VCaP (cell line): ENCODE measurements at regions not wholly inside any gene's neighbourhood (a gene's known extent, or its start where the extent isn't known, plus 50 kb on each side); places are given as distances from the start of the nearest gene placed in this dataset.

Source experiments
- H3K27ac ChIP-seq: fragments of 450-650 bp; 2 replicates; pipeline ENCODE4 v1.5.1; 2017
- CTCF ChIP-seq: fragments of 450-650 bp; conservative IDR thresholded peaks from 2 replicates; pipeline ENCODE4 v1.5.1; 2017; ENCODE audit warnings: mild to moderate bottlenecking, moderate library complexity

GRCh38 chr11:115724666-115725065, 220.5 kb upstream of the CADM1 start:
- no peak overlapping the region for H3K27ac ChIP-seq
- no peak for TF ChIP-seq CTCF

- no peak for TF ChIP-seq CTCF
- H3K27ac ChIP-seq: no peak overlapping the region
Observed at GRCh38 chr11:115722711-115723110, 218.5 kb upstream of the CADM1 start.

GRCh38 chr11:115721296-115721995, 217.2 kb upstream of the CADM1 start:
- H3K27ac ChIP-seq: no peak overlapping the region
- no peak for TF ChIP-seq CTCF

- TF ChIP-seq CTCF: no peak
- no peak overlapping the region for H3K27ac ChIP-seq
Observed at GRCh38 chr11:115720602-115721245, 216.5 kb upstream of the CADM1 start.

GRCh38 chr11:115718945-115719344, 214.7 kb upstream of the CADM1 start:
- TF ChIP-seq CTCF: no peak
- H3K27ac ChIP-seq: no peak overlapping the region

- H3K27ac ChIP-seq: no peak overlapping the region
- TF ChIP-seq CTCF: no peak
Observed at GRCh38 chr11:115718106-115718505, 213.9 kb upstream of the CADM1 start.

- no peak overlapping the region for H3K27ac ChIP-seq
- TF ChIP-seq CTCF: no peak
Observed at GRCh38 chr11:115716601-115717529, 212.7 kb upstream of the CADM1 start.
